Medulla oblongata (tissue), 1 donor: ENCODE measurements at regions not wholly inside any gene's neighbourhood (a gene's known extent, or its start where the extent isn't known, plus 50 kb on each side); places are given as distances from the start of the nearest gene placed in this dataset.

Source experiments
- DNase-seq: peaks from one replicate; pipeline ENCODE4 v3.0.0-alpha.2; 2015; ENCODE audit errors: extremely low spot score

GRCh38 chrX:42624524-42624923 is 153.4 kb downstream of the PPP1R2C start:
- no peak for DNase-seq

GRCh38 chrX:42619068-42619467 is 158.9 kb downstream of the PPP1R2C start:
- no peak for DNase-seq

- no peak for DNase-seq
Measured at GRCh38 chrX:42616981-42617380, 161.0 kb downstream of the PPP1R2C start.

- no peak for DNase-seq
Measured at GRCh38 chrX:42615161-42615563, 162.8 kb downstream of the PPP1R2C start.

- DNase-seq = no peak
Measured at GRCh38 chrX:42606591-42606990, 171.4 kb downstream of the PPP1R2C start.

GRCh38 chrX:42604302-42604701 is 173.7 kb downstream of the PPP1R2C start:
- DNase-seq = no peak

GRCh38 chrX:42603016-42603415 is 174.9 kb downstream of the PPP1R2C start:
- no peak for DNase-seq

GRCh38 chrX:42602566-42602965 is 175.4 kb downstream of the PPP1R2C start:
- DNase-seq = no peak

GRCh38 chrX:42602136-42602535 is 175.8 kb downstream of the PPP1R2C start:
- no peak for DNase-seq

- no peak for DNase-seq
Measured at GRCh38 chrX:42597481-42597880, 180.5 kb downstream of the PPP1R2C start.

- DNase-seq = no peak
Measured at GRCh38 chrX:42585842-42586621, 191.9 kb downstream of the PPP1R2C start.

GRCh38 chrX:42577936-42578470 is 200.0 kb downstream of the PPP1R2C start:
- no peak for DNase-seq

GRCh38 chrX:42567268-42567667 is 210.7 kb downstream of the PPP1R2C start:
- no peak for DNase-seq

- no peak for DNase-seq
Measured at GRCh38 chrX:42565739-42566138, 212.2 kb downstream of the PPP1R2C start.

- no peak for DNase-seq
Measured at GRCh38 chrX:42546800-42547199, 231.2 kb downstream of the PPP1R2C start.

- DNase-seq = no peak
Measured at GRCh38 chrX:42544883-42545282, 233.1 kb downstream of the PPP1R2C start.

- DNase-seq = no peak
Measured at GRCh38 chrX:42541554-42541953, 236.4 kb downstream of the PPP1R2C start.

GRCh38 chrX:42540146-42540545 is 237.8 kb downstream of the PPP1R2C start:
- no peak for DNase-seq

- no peak for DNase-seq
Measured at GRCh38 chrX:42538405-42538804, 239.6 kb downstream of the PPP1R2C start.

- DNase-seq = no peak
Measured at GRCh38 chrX:42536286-42536685, 241.7 kb downstream of the PPP1R2C start.

GRCh38 chrX:42535233-42535632 is 242.7 kb downstream of the PPP1R2C start:
- no peak for DNase-seq

- no peak for DNase-seq
Measured at GRCh38 chrX:42533761-42534160, 244.2 kb downstream of the PPP1R2C start.

GRCh38 chrX:42531441-42531840 is 246.5 kb downstream of the PPP1R2C start:
- no peak for DNase-seq

- DNase-seq = no peak
Measured at GRCh38 chrX:42530027-42530426, 247.9 kb downstream of the PPP1R2C start.
